ENCODE measurements at regions not wholly inside any gene's neighbourhood (a gene's known extent, or its start where the extent isn't known, plus 50 kb on each side); places are given as distances from the start of the nearest gene placed in this dataset.

GRCh38 chr6:40957616-40958492 is 81.2 kb downstream of the UNC5CL start:
- H3K4me2 ChIP-seq (ENCODE audit: low read length): no peak overlapping the region
- no peak overlapping the region for H3K4me3 ChIP-seq (ENCODE audit: low read length)
- no peak for TF ChIP-seq EZH2phosphoT487 (IDR thresholded peaks at IDR 0.05; ENCODE audit: borderline replicate concordance, low read length)
- no peak for TF ChIP-seq CTCF (IDR thresholded peaks at IDR 0.05; ENCODE audit: low read depth, low read length, poor library complexity, severe bottlenecking)
- H3K4me1 ChIP-seq (ENCODE audit: control insufficient read depth, low read length): no peaks in the 10 kb centered on the region
- H3K9me2 ChIP-seq (replicated peaks; ENCODE audit: control insufficient read depth, low read length): no peaks in the 10 kb centered on the region
- H3K9me3 ChIP-seq (ENCODE audit: control insufficient read depth, insufficient read depth, low read length): no peaks in the 10 kb centered on the region
- H3F3A ChIP-seq (ENCODE audit: control insufficient read depth, insufficient read depth): no peaks in the 10 kb centered on the region
- H3K79me2 ChIP-seq (ENCODE audit: control insufficient read depth, low read length): no peaks in the 10 kb centered on the region
- H4K20me1 ChIP-seq (ENCODE audit: control insufficient read depth, insufficient read depth, low read depth, low read length): no peaks in the 10 kb centered on the region
- H3K27me3 ChIP-seq (ENCODE audit: control insufficient read depth, low read length): peaks cover 16% of the 10 kb centered on the region
- H3K27ac ChIP-seq (ENCODE audit: low read depth, low read length): no peak overlapping the region
- no peaks in the 10 kb centered on the region for H3K36me3 ChIP-seq (ENCODE audit: control insufficient read depth, low read length)

GRCh38 chr6:40956936-40957335 is 82.1 kb downstream of the UNC5CL start:
- no peaks in the 10 kb centered on the region for H3K4me1 ChIP-seq (ENCODE audit: control insufficient read depth, low read length)
- no peaks in the 10 kb centered on the region for H3K36me3 ChIP-seq (ENCODE audit: control insufficient read depth, low read length)
- H3K9me3 ChIP-seq (ENCODE audit: control insufficient read depth, insufficient read depth, low read length): no peaks in the 10 kb centered on the region
- H3K27ac ChIP-seq (ENCODE audit: low read depth, low read length): no peak overlapping the region
- no peak overlapping the region for H3K4me3 ChIP-seq (ENCODE audit: low read length)
- H3K4me2 ChIP-seq (ENCODE audit: low read length): no peak overlapping the region
- H3K9me2 ChIP-seq (replicated peaks; ENCODE audit: control insufficient read depth, low read length): no peaks in the 10 kb centered on the region
- H3K79me2 ChIP-seq (ENCODE audit: control insufficient read depth, low read length): no peaks in the 10 kb centered on the region
- H4K20me1 ChIP-seq (ENCODE audit: control insufficient read depth, insufficient read depth, low read depth, low read length): no peaks in the 10 kb centered on the region
- no peaks in the 10 kb centered on the region for H3F3A ChIP-seq (ENCODE audit: control insufficient read depth, insufficient read depth)
- TF ChIP-seq CTCF (IDR thresholded peaks at IDR 0.05; ENCODE audit: low read depth, low read length, poor library complexity, severe bottlenecking): no peak
- no peak for TF ChIP-seq EZH2phosphoT487 (IDR thresholded peaks at IDR 0.05; ENCODE audit: borderline replicate concordance, low read length)
- peaks cover 16% of the 10 kb centered on the region for H3K27me3 ChIP-seq (ENCODE audit: control insufficient read depth, low read length)

GRCh38 chr6:40955178-40955545 is 83.9 kb downstream of the UNC5CL start:
- Histone ChIP-seq H3K27me3 (ENCODE audit: control insufficient read depth, low read length) (peaks cover 22% of the 10 kb centered on the region), H3K9me3 (ENCODE audit: control insufficient read depth, insufficient read depth, low read length) (no peaks in the 10 kb centered on the region), H3K9me2 (replicated peaks; ENCODE audit: control insufficient read depth, low read length) (no peaks in the 10 kb centered on the region), H3K79me2 (ENCODE audit: control insufficient read depth, low read length) (no peaks in the 10 kb centered on the region), H3K27ac (ENCODE audit: low read depth, low read length) (no peak overlapping the region), H3K4me1 (ENCODE audit: control insufficient read depth, low read length) (no peaks in the 10 kb centered on the region), H3K36me3 (ENCODE audit: control insufficient read depth, low read length) (no peaks in the 10 kb centered on the region), H4K20me1 (ENCODE audit: control insufficient read depth, insufficient read depth, low read depth, low read length) (no peaks in the 10 kb centered on the region), H3F3A (ENCODE audit: control insufficient read depth, insufficient read depth) (no peaks in the 10 kb centered on the region), H3K4me2 (ENCODE audit: low read length) (no peak overlapping the region), H3K4me3 (ENCODE audit: low read length) (no peak overlapping the region)
- no peak for TF ChIP-seq EZH2phosphoT487 (IDR thresholded peaks at IDR 0.05; ENCODE audit: borderline replicate concordance, low read length)

GRCh38 chr6:40954446-40955177 is 84.4 kb downstream of the UNC5CL start:
- H3K79me2 ChIP-seq (ENCODE audit: control insufficient read depth, low read length): no peaks in the 10 kb centered on the region
- H3K9me2 ChIP-seq (replicated peaks; ENCODE audit: control insufficient read depth, low read length): no peaks in the 10 kb centered on the region
- H3K27me3 ChIP-seq (ENCODE audit: control insufficient read depth, low read length): peaks cover 27% of the 10 kb centered on the region
- no peaks in the 10 kb centered on the region for H3K4me1 ChIP-seq (ENCODE audit: control insufficient read depth, low read length)
- H3K4me2 ChIP-seq (ENCODE audit: low read length): no peak overlapping the region
- no peaks in the 10 kb centered on the region for H3F3A ChIP-seq (ENCODE audit: control insufficient read depth, insufficient read depth)
- H3K36me3 ChIP-seq (ENCODE audit: control insufficient read depth, low read length): no peaks in the 10 kb centered on the region
- no peaks in the 10 kb centered on the region for H3K9me3 ChIP-seq (ENCODE audit: control insufficient read depth, insufficient read depth, low read length)
- H3K27ac ChIP-seq (ENCODE audit: low read depth, low read length): no peak overlapping the region
- no peak for TF ChIP-seq CTCF (IDR thresholded peaks at IDR 0.05; ENCODE audit: low read depth, low read length, poor library complexity, severe bottlenecking)
- no peak for TF ChIP-seq EZH2phosphoT487 (IDR thresholded peaks at IDR 0.05; ENCODE audit: borderline replicate concordance, low read length)
- H4K20me1 ChIP-seq (ENCODE audit: control insufficient read depth, insufficient read depth, low read depth, low read length): no peaks in the 10 kb centered on the region
- no peak overlapping the region for H3K4me3 ChIP-seq (ENCODE audit: low read length)

Measured in DOHH2 (cell line).